AG04450 (cell line): ENCODE measurements at regions not wholly inside any gene's neighbourhood (a gene's known extent, or its start where the extent isn't known, plus 50 kb on each side); places are given as distances from the start of the nearest gene placed in this dataset.

Source experiments
- CTCF ChIA-PET: fragments of 300-600, 350-600 bp; formaldehyde crosslinking; extraction: SDS; loops from one replicate; lab custom pipeline; 2022; ENCODE audit warnings: antibody characterized with exemption, inconsistent platforms; lab: Charles Lee
- POLR2A ChIA-PET: fragments of 350-600 bp; formaldehyde crosslinking; extraction: SDS; loops from one replicate; lab custom pipeline; 2021; ENCODE audit warnings: antibody characterized with exemption, inconsistent platforms; lab: Yijun Ruan, JAX
- DNase-seq: peaks from one replicate; pipeline ENCODE4 v3.0.0-alpha.2; 2011; ENCODE audit warnings: low read depth, low spot score
- H3K27ac ChIP-seq: one replicate; pipeline ENCODE4 v1.5.1; 2012; ENCODE audit warnings: low read depth, low read length, control low read depth
- H3K27me3 ChIP-seq: one replicate; pipeline ENCODE4 v1.6.0; 2012; ENCODE audit warnings: low read length; ENCODE audit not compliant: control insufficient read depth, insufficient read depth
- H3K4me3 ChIP-seq: 2 replicates; pipeline ENCODE4 v1.5.1; 2011; ENCODE audit warnings: mild to moderate bottlenecking, low read depth, low read length, control low read depth
- H3K9me3 ChIP-seq: 2 replicates; pipeline ENCODE4 v1.5.1; 2012; ENCODE audit warnings: low read length; ENCODE audit not compliant: control insufficient read depth, insufficient read depth
- TF ChIP-seq, protein P1 (sequence below): IDR thresholded peaks from 2 replicates; pipeline ENCODE4 v1.5.1; 2011; ENCODE audit warnings: low read depth, low read length, control low read depth, inconsistent platforms

DNA sequence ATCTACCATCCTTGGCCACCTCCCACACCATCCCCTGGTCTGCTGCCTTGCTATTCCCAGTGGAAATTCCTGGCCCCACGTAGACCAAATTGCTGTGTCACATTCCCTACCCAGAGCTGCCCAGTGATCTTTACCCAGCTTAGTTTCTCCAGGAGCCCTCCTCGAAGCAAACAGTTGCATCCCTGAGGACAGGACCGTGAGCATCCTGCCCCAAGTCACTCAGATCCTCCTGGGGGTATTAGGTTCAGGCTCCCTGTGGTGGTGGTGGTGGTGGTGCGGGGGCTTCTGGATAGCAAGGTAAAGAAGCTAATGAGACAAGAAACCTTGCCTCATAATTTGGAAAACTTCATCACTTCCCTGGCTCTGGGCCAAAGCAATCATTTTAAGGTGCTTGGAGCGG is 58.4 kb upstream of the RBM15 start:
- Histone ChIP-seq H3K27me3 (peaks cover 10% of the 10 kb centered on the region), H3K9me3 (no peaks in the 10 kb centered on the region), H3K27ac (no peak overlapping the region), H3K4me3 (no peak overlapping the region)
- ChIA-PET CTCF (interaction anchor here (0.6 to 1.5 kb wide), 2 partner anchors 32 to 42 kb away, joined by 3 to 6 read pairs; no protein-coding TSS in a partner anchor), POLR2A (no interaction called here)
- no peak for DNase-seq
- TF ChIP-seq, protein P1, sequence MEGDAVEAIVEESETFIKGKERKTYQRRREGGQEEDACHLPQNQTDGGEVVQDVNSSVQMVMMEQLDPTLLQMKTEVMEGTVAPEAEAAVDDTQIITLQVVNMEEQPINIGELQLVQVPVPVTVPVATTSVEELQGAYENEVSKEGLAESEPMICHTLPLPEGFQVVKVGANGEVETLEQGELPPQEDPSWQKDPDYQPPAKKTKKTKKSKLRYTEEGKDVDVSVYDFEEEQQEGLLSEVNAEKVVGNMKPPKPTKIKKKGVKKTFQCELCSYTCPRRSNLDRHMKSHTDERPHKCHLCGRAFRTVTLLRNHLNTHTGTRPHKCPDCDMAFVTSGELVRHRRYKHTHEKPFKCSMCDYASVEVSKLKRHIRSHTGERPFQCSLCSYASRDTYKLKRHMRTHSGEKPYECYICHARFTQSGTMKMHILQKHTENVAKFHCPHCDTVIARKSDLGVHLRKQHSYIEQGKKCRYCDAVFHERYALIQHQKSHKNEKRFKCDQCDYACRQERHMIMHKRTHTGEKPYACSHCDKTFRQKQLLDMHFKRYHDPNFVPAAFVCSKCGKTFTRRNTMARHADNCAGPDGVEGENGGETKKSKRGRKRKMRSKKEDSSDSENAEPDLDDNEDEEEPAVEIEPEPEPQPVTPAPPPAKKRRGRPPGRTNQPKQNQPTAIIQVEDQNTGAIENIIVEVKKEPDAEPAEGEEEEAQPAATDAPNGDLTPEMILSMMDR = no peak

DNA sequence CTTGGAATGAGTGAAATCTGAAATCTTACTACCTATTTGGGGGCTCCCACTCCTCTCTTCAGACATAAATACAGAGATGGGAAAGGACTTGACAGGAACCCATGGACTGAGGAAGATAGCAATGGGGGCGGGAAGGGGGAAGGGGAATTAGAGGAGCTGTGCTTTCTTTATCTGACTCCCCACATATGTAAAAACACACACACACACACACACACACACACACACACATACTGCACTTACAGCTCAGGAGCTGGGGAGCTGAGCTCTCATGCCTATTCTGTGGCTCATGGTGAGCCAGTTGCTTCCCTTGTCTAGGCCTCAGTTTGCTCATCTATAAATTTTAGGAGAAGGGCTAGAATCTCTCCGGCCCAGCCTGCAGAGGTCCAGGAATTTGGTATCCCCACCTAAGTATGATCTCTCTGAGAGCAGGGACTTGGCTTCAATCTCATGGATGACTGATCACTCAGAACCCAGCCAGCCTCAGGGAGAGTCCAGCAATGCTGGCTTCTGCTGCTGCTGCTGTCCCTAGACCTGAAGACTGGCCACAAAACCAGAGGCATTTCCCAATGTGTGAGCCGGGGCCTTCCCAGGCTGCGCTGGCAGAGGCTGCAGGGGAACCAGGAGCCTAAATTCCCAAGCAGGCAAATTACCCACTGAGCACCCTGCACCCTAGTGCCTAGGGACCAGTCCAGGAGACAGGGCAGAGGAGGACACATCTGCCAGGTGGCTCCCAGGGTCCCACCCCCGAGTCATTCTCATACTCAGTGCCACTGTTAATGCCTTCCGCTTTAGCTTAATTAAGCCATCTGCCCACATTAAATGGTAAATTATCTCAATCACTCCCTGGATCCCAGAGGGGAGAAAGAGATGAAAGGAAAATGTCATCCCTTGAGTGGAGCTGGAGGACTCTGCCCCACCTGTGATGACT is 57.5 kb upstream of the RBM15 start:
- CTCF ChIA-PET = interaction anchor here (0.7 kb wide), 1 partner anchor 10 kb away, joined by 3 read pairs; no protein-coding TSS in a partner anchor
- no peak overlapping the region for H3K4me3 ChIP-seq
- POLR2A ChIA-PET = interaction anchor here (0.6 kb wide), 1 partner anchor 137 kb away, joined by 3 read pairs; no protein-coding TSS in a partner anchor
- DNase-seq = no peak
- TF ChIP-seq, protein P1 = no peak
- H3K27me3 ChIP-seq = peaks cover 8% of the 10 kb centered on the region
- no peak overlapping the region for H3K27ac ChIP-seq
- H3K9me3 ChIP-seq = no peaks in the 10 kb centered on the region

DNA sequence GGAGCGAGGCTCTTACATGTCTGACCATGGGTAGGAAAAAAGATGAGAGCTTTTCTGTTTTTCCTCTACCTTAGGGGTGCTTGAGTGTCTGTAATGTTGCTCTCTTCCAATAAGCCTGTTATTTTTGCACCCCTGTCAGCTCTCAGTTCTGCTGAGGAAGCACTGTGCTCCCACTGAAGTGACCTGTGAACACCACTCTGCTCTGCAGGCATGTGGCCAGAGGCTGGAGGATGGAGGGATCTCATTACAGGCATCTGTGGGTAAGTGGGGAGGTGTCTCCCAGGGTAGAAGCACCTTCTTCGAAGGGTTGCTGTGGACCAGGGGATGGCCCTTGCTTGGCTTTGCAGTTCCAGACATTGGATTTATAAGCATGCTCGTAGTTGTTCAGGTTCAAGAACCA is 56.8 kb upstream of the RBM15 start:
- ChIA-PET CTCF (no interaction called here), POLR2A (no interaction called here)
- no peak for DNase-seq
- H3K9me3 ChIP-seq = no peaks in the 10 kb centered on the region
- peaks cover 7% of the 10 kb centered on the region for H3K27me3 ChIP-seq
- H3K4me3 ChIP-seq = no peak overlapping the region
- H3K27ac ChIP-seq = no peak overlapping the region
- TF ChIP-seq, protein P1 = no peak

DNA sequence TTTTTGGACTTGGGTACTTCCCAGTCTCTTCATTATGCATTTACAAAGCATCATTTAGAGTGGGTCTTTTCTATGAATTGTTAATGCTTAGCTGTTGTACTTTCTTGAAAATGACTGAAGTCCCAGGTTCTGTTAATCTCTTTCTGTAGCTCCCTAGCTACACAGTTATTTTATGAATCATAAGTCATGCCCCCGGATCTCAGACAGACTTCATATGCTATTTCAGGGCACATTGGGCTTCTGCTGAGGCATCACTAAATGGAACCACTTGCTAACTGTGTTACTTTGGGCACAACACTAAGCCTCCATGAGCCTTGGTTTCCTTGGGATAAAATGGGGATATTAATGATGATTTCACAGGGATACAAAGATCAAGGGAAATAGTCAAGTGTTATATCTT is 55.5 kb upstream of the RBM15 start:
- ChIA-PET POLR2A (no interaction called here), CTCF (interaction anchor here (0.8 kb wide), 1 partner anchor 87 kb away, joined by 3 read pairs; no protein-coding TSS in a partner anchor)
- no peak for DNase-seq
- no peaks in the 10 kb centered on the region for H3K9me3 ChIP-seq
- no peak overlapping the region for H3K27ac ChIP-seq
- peaks cover 3% of the 10 kb centered on the region for H3K27me3 ChIP-seq
- H3K4me3 ChIP-seq = no peak overlapping the region
- TF ChIP-seq, protein P1 = no peak

DNA sequence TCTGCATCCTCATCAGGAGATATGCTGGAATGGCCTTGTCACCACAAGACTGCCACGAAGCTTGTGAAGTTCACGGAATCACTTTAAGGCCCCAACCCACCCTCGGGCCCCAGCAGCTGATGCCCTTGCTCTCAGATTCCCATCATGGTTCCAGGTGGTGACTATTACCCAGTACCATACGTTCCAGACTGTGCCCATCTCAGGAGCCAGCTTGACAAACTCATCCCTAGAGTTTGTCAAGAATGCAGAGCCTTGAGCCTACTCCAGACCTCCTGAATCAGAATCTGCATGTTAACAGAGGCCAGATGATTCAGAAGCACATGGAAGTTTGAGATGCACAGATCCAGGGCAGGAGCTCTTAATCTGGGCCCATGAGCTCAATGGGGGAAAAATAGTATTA is 53.9 kb upstream of the RBM15 start:
- TF ChIP-seq, protein P1 = no peak
- POLR2A ChIA-PET = no interaction called here
- CTCF ChIA-PET = interaction anchor here (0.8 to 1.1 kb wide), 2 partner anchors 27 to 29 kb away, joined by 3 to 4 read pairs; no protein-coding TSS in a partner anchor

More for the DNA sequence above, 53.9 kb upstream of the RBM15 start:
- no peaks in the 10 kb centered on the region for H3K27me3 ChIP-seq
- H3K9me3 ChIP-seq = no peaks in the 10 kb centered on the region
- no peak overlapping the region for H3K27ac ChIP-seq
- DNase-seq = no peak
- H3K4me3 ChIP-seq = no peak overlapping the region
